Embryonic facial prominence (tissue), 1 donor: ENCODE measurements at regions not wholly inside any gene's neighbourhood (a gene's known extent, or its start where the extent isn't known, plus 50 kb on each side); places are given as distances from the start of the nearest gene placed in this dataset.
"Not testable (repeated sequence)": the region's sequence is repeated elsewhere in the genome, so short reads cannot be mapped to it uniquely, and the experiment has no call there.

Experiments used
- DNase-seq: peaks from one replicate; pipeline ENCODE4 v3.0.0-alpha.2; 2016; ENCODE audit errors: extremely low spot score

- DNase-seq, result no peak
Observed at GRCh38 chr10:109089779-109090178, 833.5 kb downstream of the XPNPEP1 start.

- DNase-seq, result no peak
Observed at GRCh38 chr10:109071539-109071938, 851.8 kb downstream of the XPNPEP1 start.

GRCh38 chr10:109070492-109070891 is 852.8 kb downstream of the XPNPEP1 start:
- DNase-seq, result no peak

- DNase-seq, result no peak
Observed at GRCh38 chr10:109067031-109067430, 856.3 kb downstream of the XPNPEP1 start.

GRCh38 chr10:109065821-109066220 is 857.5 kb downstream of the XPNPEP1 start:
- no peak for DNase-seq

- no peak for DNase-seq
Observed at GRCh38 chr10:109062371-109062770, 860.9 kb downstream of the XPNPEP1 start.

DNA sequence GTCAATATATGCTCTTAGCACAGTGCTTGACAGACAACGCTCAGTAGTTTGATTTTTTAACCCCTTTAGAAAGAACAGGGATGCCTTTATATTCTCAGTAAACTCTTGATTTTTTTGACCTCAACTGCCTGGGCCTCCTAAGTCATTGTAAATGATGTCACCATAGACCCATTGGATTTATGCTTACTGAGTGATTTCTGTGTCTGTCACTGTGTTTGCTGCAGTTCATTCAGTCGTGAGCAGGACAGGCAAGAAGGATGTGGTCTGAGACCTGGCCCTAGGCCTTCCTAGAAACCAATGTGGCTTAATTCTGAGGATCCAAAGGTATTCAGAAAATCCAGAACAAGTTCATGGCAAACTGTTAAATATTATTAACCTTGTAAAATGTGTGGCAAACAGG is 868.1 kb downstream of the XPNPEP1 start:
- no peak for DNase-seq

GRCh38 chr10:109047856-109048255 is 875.5 kb downstream of the XPNPEP1 start:
- DNase-seq, result no peak

GRCh38 chr10:109046427-109046826 is 876.9 kb downstream of the XPNPEP1 start:
- DNase-seq, result not testable (repeated sequence)

DNA sequence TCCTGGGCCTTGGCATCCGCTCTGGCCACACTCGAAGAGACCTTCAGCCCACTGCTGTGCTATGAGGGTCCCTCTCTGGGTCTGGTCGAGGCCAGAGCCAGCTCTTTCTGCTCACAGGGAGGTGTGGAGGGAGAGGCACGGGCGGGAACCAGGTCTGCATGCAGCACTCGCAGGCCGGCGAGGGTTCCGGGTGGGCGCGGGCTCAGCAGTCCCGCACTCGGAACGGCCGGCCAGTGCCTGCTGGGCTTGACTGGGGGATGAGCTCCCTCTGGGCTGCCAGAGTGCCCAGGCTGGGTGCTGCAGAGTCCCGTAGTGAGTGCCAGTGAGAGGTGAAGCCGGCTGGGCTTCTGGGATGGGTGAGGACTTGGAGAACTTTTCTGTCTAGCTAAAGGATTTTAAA is 882.7 kb downstream of the XPNPEP1 start:
- no peak for DNase-seq

- no peak for DNase-seq
Observed at GRCh38 chr10:109037978-109038377, 885.3 kb downstream of the XPNPEP1 start.

GRCh38 chr10:109030581-109031210 is 892.6 kb downstream of the XPNPEP1 start:
- no peak for DNase-seq

DNA sequence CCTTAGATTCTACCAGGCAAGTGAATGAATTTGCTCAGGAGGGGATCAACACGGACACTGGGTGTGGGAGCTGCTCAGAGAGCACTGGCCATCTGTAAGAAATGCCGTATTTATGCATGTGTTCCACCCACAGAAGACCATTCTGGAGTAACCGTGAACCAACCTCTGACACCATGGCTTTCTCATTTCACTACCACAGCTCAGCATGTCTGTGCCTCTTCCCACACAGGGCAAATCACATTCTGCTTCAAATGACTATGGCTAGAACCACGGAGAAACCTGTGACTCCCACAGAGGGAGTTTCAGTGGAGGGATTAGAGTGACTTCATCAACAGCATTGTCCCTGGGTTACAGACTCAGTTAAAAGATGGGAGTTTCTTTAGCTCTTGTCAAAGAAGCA is 893.4 kb downstream of the XPNPEP1 start:
- DNase-seq, result no peak

DNA sequence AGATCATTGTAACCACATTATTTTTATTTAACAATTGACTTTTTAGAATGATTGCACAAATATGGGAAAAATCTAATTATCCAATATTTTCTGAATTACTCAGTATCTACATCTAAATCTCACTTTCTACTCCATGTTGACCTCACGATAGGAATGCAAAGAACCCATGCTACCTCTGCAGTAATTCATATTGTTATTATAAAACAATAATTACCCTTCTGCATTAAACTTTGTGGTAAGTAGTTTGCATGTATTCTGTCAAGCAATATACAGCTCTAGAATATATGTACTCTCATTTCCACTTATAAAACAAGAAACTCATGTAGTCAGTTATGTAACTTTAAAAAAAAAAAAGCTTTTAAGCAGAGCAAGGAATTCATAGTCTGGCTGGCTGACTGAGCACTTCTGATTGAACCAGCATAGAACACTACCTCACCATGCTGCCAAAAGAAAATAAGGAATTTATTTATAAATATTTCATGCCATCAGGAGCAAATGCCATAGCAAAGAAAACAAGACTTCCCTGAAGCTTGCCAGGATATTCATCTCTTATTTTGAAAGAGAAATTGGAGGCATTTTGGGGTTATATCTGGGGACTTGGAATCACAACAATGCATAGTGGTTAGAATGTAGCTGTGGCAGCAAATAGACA is 895.7 kb downstream of the XPNPEP1 start:
- DNase-seq, result peak; percentile 38

- DNase-seq, result no peak
Observed at GRCh38 chr10:109025172-109025571, 898.1 kb downstream of the XPNPEP1 start.

GRCh38 chr10:109022417-109023049 is 900.8 kb downstream of the XPNPEP1 start:
- no peak for DNase-seq

DNA sequence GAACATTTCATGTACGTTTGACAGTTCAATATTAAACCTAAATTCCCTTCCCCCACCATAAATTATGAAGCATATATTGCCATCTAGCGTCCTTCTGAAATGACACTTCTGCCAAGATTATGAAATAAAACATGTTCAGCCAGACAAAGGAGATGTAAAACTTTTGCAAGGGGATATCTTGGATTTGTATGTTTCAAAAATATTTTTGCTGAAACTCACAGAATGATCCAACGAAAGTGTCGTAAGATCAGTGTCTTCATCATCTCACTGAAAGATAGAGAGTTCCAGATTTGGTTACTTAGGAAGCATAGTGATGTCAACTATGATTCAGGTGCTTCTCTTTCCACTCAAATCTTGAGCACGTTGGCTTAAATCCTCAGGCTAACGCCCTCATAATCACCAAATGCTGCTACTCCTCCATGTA is 904.3 kb downstream of the XPNPEP1 start:
- no peak for DNase-seq

GRCh38 chr10:109007514-109007913 is 915.8 kb downstream of the XPNPEP1 start:
- DNase-seq, result no peak

DNA sequence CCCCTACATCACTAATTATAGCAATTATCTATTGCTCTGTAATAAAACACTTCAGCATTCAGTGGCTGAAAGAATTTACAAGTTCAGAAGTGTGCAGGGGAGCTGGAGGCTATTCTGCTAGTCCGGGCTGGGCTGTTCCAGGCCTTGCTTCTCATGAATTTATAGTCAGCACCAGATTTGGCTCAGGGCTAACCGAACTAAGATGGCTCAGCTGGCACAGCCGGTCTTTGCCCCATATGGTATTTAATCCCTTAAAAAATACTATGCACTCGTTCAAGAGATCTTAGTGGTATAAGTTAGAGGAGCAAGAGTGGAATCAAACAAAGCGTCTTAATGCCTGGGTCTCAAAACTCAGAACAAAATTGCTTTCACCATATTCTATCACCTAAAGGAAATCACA is 932.9 kb downstream of the XPNPEP1 start:
- no peak for DNase-seq

- no peak for DNase-seq
Observed at GRCh38 chr10:108989976-108990375, 933.3 kb downstream of the XPNPEP1 start.

DNA sequence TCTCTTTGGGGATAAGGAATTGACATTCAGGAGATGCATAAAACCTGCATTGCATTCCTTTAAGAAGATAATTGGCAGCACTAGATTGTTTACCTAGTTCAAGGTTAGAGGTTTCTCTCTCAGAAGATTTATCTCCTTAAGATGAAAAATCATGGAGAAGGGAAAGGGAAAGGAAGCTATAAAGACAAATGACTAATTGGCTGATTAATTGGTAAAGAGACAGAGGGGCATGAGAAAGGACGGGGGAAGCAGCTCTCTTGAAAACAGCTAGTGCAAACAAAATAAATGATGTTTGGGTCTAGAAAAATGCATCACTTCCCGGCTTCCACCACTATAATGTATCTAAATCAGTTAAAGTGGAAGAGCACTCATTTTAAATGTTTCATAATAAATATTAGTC is 941.2 kb downstream of the XPNPEP1 start:
- DNase-seq, result no peak

GRCh38 chr10:108980869-108981268 is 942.4 kb downstream of the XPNPEP1 start:
- no peak for DNase-seq

DNA sequence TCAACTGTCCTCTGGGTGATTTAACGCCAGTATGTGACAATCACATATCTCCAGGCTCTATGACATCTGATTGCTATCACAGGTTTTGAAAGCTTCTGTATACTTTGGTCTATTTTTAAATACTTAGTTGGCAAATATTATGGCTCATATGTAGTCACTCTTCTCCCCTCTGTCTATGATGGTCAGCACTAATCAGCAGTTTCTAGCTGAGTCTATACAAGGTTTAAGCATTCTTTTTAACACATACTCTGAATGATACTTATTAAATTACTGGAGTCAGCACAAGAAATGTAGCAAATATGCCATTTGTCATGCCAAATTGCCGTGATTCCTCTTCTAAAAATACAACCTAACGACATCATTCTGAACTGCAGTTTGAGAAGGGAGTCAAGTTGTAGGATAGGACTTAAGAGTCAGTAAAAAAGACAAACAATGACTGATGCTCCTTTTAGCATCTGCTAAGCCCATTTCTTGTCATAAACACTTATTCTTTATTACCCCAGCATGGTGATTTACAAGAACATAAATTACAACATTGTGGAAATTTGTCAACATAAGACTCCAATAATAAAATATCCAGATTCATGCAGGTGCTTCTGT is 947.8 kb downstream of the XPNPEP1 start:
- no peak for DNase-seq
